IMR-90 (cell line): ENCODE measurements at regions not wholly inside any gene's neighbourhood (a gene's known extent, or its start where the extent isn't known, plus 50 kb on each side); places are given as distances from the start of the nearest gene placed in this dataset.

Experiments
- ATAC-seq: fragments of 200-7000 bp; cut with Tn5 transposase; 2 replicates; pipeline ENCODE4 v1.9.1; 2020; ENCODE audit warnings: low read depth, mild to moderate bottlenecking, moderate library complexity
- BruUV-seq: library from RNA; stranded (reverse); fragments of 400-500 nt; replicated peaks from 2 replicates; lab custom pipeline; 2021; lab: Mats Ljungman, UMichigan
- CTCF ChIA-PET: fragments of 300-600 bp; formaldehyde crosslinking; extraction: SDS; loops from one replicate; lab custom pipeline; 2021; ENCODE audit warnings: antibody characterized with exemption; lab: Yijun Ruan, JAX
- POLR2A ChIA-PET: fragments of 300-600 bp; sonication (Branson Sonifier 250); formaldehyde crosslinking; loops from one replicate; lab custom pipeline; 2022; ENCODE audit warnings: antibody characterized with exemption; ENCODE audit not compliant: unreplicated experiment; lab: Charles Lee
- DNase-seq: peaks from one replicate; pipeline ENCODE4 v3.0.0; 2013
- H2AFZ ChIP-seq: replicated peaks from 2 replicates; pipeline ENCODE3; 2013; ENCODE audit warnings: low read length, mild to moderate bottlenecking; ENCODE audit not compliant: poor library complexity
- H2AK5ac ChIP-seq: 2 replicates; pipeline ENCODE4 v1.6.1; 2013; ENCODE audit warnings: low read depth, low read length, inconsistent platforms
- H2AK9ac ChIP-seq: replicated peaks from 2 replicates; pipeline ENCODE3; 2013; ENCODE audit warnings: mild to moderate bottlenecking, low read depth, low read length, moderate library complexity; ENCODE audit not compliant: poor library complexity
- H2BK120ac ChIP-seq: 2 replicates; pipeline ENCODE4 v1.6.1; 2013; ENCODE audit warnings: low read depth, low read length, inconsistent platforms
- H2BK15ac ChIP-seq: 3 replicates; pipeline ENCODE4 v1.6.1; 2013; ENCODE audit warnings: low read depth, low read length, inconsistent platforms
- H2BK20ac ChIP-seq: 2 replicates; pipeline ENCODE4 v1.6.1; 2013; ENCODE audit warnings: low read depth, mild to moderate bottlenecking, inconsistent platforms, low read length, moderate library complexity
- H2BK5ac ChIP-seq: 2 replicates; pipeline ENCODE4 v1.6.1; 2013; ENCODE audit warnings: mild to moderate bottlenecking, low read depth, low read length, inconsistent platforms; ENCODE audit not compliant: poor library complexity, severe bottlenecking
- H3K14ac ChIP-seq: replicated peaks from 2 replicates; pipeline ENCODE4 v1.6.1; 2013; ENCODE audit warnings: low read depth, low read length, inconsistent platforms
- H3K18ac ChIP-seq: 2 replicates; pipeline ENCODE4 v1.6.1; 2013; ENCODE audit warnings: low read depth, low read length, control low read depth
- H3K23ac ChIP-seq: 2 replicates; pipeline ENCODE4 v1.6.1; 2013; ENCODE audit warnings: low read depth, low read length, inconsistent platforms
- H3K27ac ChIP-seq: 2 replicates; pipeline ENCODE4 v1.5.1; 2013; ENCODE audit warnings: mild to moderate bottlenecking, control low read depth, low read length; ENCODE audit not compliant: insufficient read depth
- H3K27me3 ChIP-seq: 2 replicates; pipeline ENCODE4 v1.6.1; 2013; ENCODE audit warnings: low read length; ENCODE audit not compliant: control insufficient read depth, insufficient read depth
- H3K36me3 ChIP-seq: 2 replicates; pipeline ENCODE4 v1.6.1; 2013; ENCODE audit warnings: low read length, mixed read lengths; ENCODE audit not compliant: control insufficient read depth, insufficient read depth
- H3K4ac ChIP-seq: 2 replicates; pipeline ENCODE4 v1.6.1; 2013; ENCODE audit warnings: low read depth, low read length, inconsistent platforms
- H3K4me1 ChIP-seq: 2 replicates; pipeline ENCODE4 v1.6.1; 2013; ENCODE audit warnings: low read length, mixed read lengths; ENCODE audit not compliant: control insufficient read depth, insufficient read depth
- H3K4me2 ChIP-seq: 2 replicates; pipeline ENCODE4 v1.6.1; 2013; ENCODE audit warnings: low read depth, mild to moderate bottlenecking, control low read depth, low read length, moderate library complexity
- H3K4me3 ChIP-seq: 2 replicates; pipeline ENCODE4 v1.5.1; 2013; ENCODE audit warnings: low read depth, mild to moderate bottlenecking, control low read depth, low read length, moderate library complexity; ENCODE audit not compliant: insufficient read depth
- H3K56ac ChIP-seq: 2 replicates; pipeline ENCODE4 v1.6.1; 2013; ENCODE audit warnings: low read length, inconsistent platforms; ENCODE audit not compliant: insufficient read depth; ENCODE audit errors: extremely low read depth
- H3K79me1 ChIP-seq, 2 experiments: 2 replicates each; pipeline ENCODE4 v1.6.1; 2013; ENCODE audit warnings: low read length in 2 of 2, inconsistent platforms in 1 of 2, low read depth in 1 of 2
- H3K9ac ChIP-seq: 2 replicates; pipeline ENCODE4 v1.6.1; 2013; ENCODE audit warnings: low read depth, low read length, control low read depth
- H3K9me1 ChIP-seq: 2 replicates; pipeline ENCODE4 v1.6.1; 2013; ENCODE audit warnings: low read length, inconsistent platforms; ENCODE audit not compliant: insufficient read depth
- H3K9me3 ChIP-seq: 2 replicates; pipeline ENCODE4 v1.6.1; 2013; ENCODE audit warnings: low read length; ENCODE audit not compliant: control insufficient read depth, insufficient read depth
- H4K20me1 ChIP-seq: 2 replicates; pipeline ENCODE4 v1.6.1; 2013; ENCODE audit warnings: low read length, inconsistent platforms; ENCODE audit not compliant: insufficient read depth
- H4K5ac ChIP-seq: 2 replicates; pipeline ENCODE4 v1.6.1; 2013; ENCODE audit warnings: mild to moderate bottlenecking, low read depth, low read length, control low read depth
- H4K8ac ChIP-seq, 2 experiments: 2 replicates each; pipeline ENCODE4 v1.6.1; 2013; ENCODE audit warnings: low read depth in 2 of 2, low read length in 2 of 2, control low read depth in 1 of 2, inconsistent platforms in 1 of 2
- H4K91ac ChIP-seq: 2 replicates; pipeline ENCODE4 v1.6.1; 2013; ENCODE audit warnings: low read depth, low read length, inconsistent platforms; ENCODE audit not compliant: insufficient read depth
- BHLHE40 ChIP-seq: fragments of 150-350 bp; IDR thresholded peaks from 2 replicates; pipeline ENCODE4 v1.6.1; 2016; ENCODE audit warnings: mild to moderate bottlenecking, low read depth, low read length
- CHD1 ChIP-seq: IDR thresholded peaks from 2 replicates; pipeline ENCODE4 v1.6.1; 2012; ENCODE audit warnings: low read depth, low read length, improper control_type of control experiment
- CTCF ChIP-seq: conservative IDR thresholded peaks from 2 replicates; pipeline ENCODE4 v1.5.1; 2012; ENCODE audit warnings: mild to moderate bottlenecking, low read depth, low read length, improper control_type of control experiment
- FOS ChIP-seq: fragments of 150-350 bp; IDR thresholded peaks from 2 replicates; pipeline ENCODE4 v1.6.1; 2016; ENCODE audit warnings: low read depth, low read length
- MAFK ChIP-seq: IDR thresholded peaks from 2 replicates; pipeline ENCODE4 v1.6.1; 2012; ENCODE audit warnings: low read depth, low read length, improper control_type of control experiment
- MXI1 ChIP-seq: IDR thresholded peaks from 2 replicates; pipeline ENCODE4 v1.6.1; 2012; ENCODE audit warnings: low read depth, mild to moderate bottlenecking, low read length, moderate library complexity, borderline replicate concordance
- NFE2L2 ChIP-seq: fragments of 150-350 bp; IDR thresholded peaks from 2 replicates; pipeline ENCODE4 v1.6.1; 2016; ENCODE audit warnings: low read depth, mild to moderate bottlenecking, low read length
- POLR2A ChIP-seq: IDR thresholded peaks from 2 replicates; pipeline ENCODE4 v1.6.1; 2012; ENCODE audit warnings: mild to moderate bottlenecking, low read depth, low read length
- RAD21 ChIP-seq: IDR thresholded peaks from 2 replicates; pipeline ENCODE4 v1.6.1; 2012; ENCODE audit warnings: low read length, improper control_type of control experiment
- SMC3 ChIP-seq: fragments of 150-350 bp; IDR thresholded peaks from 2 replicates; pipeline ENCODE4 v1.6.1; 2016; ENCODE audit warnings: low read depth, mild to moderate bottlenecking, antibody characterized with exemption, low read length, moderate library complexity
- WGBS, 2 experiments: methylation state at CpG; one replicate each; pipeline versions ENCODE4 v1.1.5 to v1.1.7; 2013; ENCODE audit warnings: missing lambda C conversion rate in 2 of 2; ENCODE audit not compliant: insufficient read length in 1 of 2; ENCODE audit errors: extremely low coverage in 2 of 2; 5-methylcytosine and 5-hydroxymethylcytosine counted together
- dilution Hi-C: fragments of 300-500 bp; cut with HindIII; formaldehyde crosslinking; loops from one replicate; pipeline ENCODE4 v1.14.3; 2018; ENCODE audit warnings: low sequenced_read_pairs; ENCODE audit not compliant: unreplicated experiment
- in situ Hi-C: fragments of 300-500 bp; cut with MboI; formaldehyde crosslinking; loops from 3 replicates; pipeline ENCODE4 v1.14.3; 2019; ENCODE audit warnings: low sequenced_read_pairs, inconsistent platforms, mixed read lengths
- intact Hi-C: fragments of 100-400 bp; cut with micrococcal nuclease; formaldehyde crosslinking; loops from 2 replicates; pipeline ENCODE4 v1.10.0; 2022

- no CpG with 5 or more reads among the region's 2 CpGs for WGBS, 2 experiments
- no peak overlapping the region for H4K91ac ChIP-seq
- intact Hi-C loops, result no loop called here
Observed at GRCh38 chr5:32903613-32904012, 192.5 kb downstream of the NPR3 start.

More at GRCh38 chr5:32903613-32904012, 192.5 kb downstream of the NPR3 start:
- dilution Hi-C loops (no loop called here), in situ Hi-C loops (no loop called here)
- H2BK15ac ChIP-seq, result no peak overlapping the region
- no peak overlapping the region for H3K9ac ChIP-seq
- no peak overlapping the region; the same call in 1 of the 2 replicates for H4K5ac ChIP-seq
- no TSS peak for BruUV-seq
- no peaks in the 10 kb centered on the region for H3K79me1 ChIP-seq
- no peak overlapping the region for H4K8ac ChIP-seq
- ChIA-PET POLR2A (no interaction called here), CTCF (no interaction called here)
- H2AFZ ChIP-seq, result no peak overlapping the region
- no peaks in the 10 kb centered on the region for H3K4me1 ChIP-seq
- H3K4me2 ChIP-seq, result no peak overlapping the region
- ATAC-seq, result no peak
- no peak for DNase-seq
- TF ChIP-seq BHLHE40 (no peak), MAFK (peak; percentile 73), POLR2A (no peak), CTCF (no peak), NFE2L2 (peak; percentile 94), SMC3 (no peak), MXI1 (no peak), FOS (no peak), CHD1 (no peak), RAD21 (no peak)
- H3K23ac ChIP-seq, result no peak overlapping the region
- H3K27me3 ChIP-seq, result no peaks in the 10 kb centered on the region
- no peak overlapping the region for H3K4me3 ChIP-seq
- no peaks in the 10 kb centered on the region; the same call in 1 of the 2 replicates for H3K9me3 ChIP-seq
- no peak overlapping the region for H2AK9ac ChIP-seq
- H3K56ac ChIP-seq, result no peak overlapping the region
- H3K36me3 ChIP-seq, result no peaks in the 10 kb centered on the region
- H2BK5ac ChIP-seq, result no peak overlapping the region
- no peaks in the 10 kb centered on the region for H4K20me1 ChIP-seq
- no peak overlapping the region for H2AK5ac ChIP-seq
- H3K14ac ChIP-seq, result no peak overlapping the region
- H2BK120ac ChIP-seq, result no peak overlapping the region
- no peak overlapping the region for H3K18ac ChIP-seq
- no peak overlapping the region for H3K27ac ChIP-seq
- H2BK20ac ChIP-seq, result no peak overlapping the region
- no peak overlapping the region for H3K4ac ChIP-seq
- no peaks in the 10 kb centered on the region for H3K9me1 ChIP-seq
